ENCODE measurements at regions not wholly inside any gene's neighbourhood (a gene's known extent, or its start where the extent isn't known, plus 50 kb on each side); places are given as distances from the start of the nearest gene placed in this dataset.

GRCh38 chr10:105800641-105801040, 1159.6 kb downstream of the SORCS3 start:
- TF ChIP-seq POLR2A (IDR thresholded peaks at IDR 0.05), result no peak
- no peak for TF ChIP-seq CTCF (IDR thresholded peaks at IDR 0.05)
